ENCODE measurements at regions not wholly inside any gene's neighbourhood (a gene's known extent, or its start where the extent isn't known, plus 50 kb on each side); places are given as distances from the start of the nearest gene placed in this dataset.

DNA sequence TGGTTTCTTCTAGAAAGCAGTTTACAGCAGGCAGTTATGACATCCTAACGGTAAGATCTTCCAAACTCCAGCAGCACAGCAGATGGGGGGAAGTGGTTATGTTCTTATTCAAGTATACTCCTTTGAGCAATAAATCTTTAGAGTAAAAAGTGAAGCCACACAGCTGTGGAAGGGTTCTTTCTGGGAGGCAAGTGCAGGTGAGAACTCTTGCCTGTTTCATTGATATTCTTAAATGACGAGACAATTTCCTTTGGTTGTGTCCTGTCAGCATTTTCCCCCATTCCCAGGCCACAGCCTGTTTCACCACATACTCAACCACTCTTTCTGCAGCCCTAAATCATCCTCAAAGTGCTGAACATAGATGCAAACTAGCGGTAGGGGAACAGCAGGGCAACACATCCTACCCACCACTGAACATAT, 207.3 kb upstream of the MTNR1B start:
- no peak for DNase-seq (ENCODE audit: low spot score)

GRCh38 chr11:92763336-92763735, 206.1 kb upstream of the MTNR1B start:
- DNase-seq (ENCODE audit: low spot score), result no peak

GRCh38 chr11:92764128-92764527, 205.3 kb upstream of the MTNR1B start:
- DNase-seq (ENCODE audit: low spot score), result no peak

DNA sequence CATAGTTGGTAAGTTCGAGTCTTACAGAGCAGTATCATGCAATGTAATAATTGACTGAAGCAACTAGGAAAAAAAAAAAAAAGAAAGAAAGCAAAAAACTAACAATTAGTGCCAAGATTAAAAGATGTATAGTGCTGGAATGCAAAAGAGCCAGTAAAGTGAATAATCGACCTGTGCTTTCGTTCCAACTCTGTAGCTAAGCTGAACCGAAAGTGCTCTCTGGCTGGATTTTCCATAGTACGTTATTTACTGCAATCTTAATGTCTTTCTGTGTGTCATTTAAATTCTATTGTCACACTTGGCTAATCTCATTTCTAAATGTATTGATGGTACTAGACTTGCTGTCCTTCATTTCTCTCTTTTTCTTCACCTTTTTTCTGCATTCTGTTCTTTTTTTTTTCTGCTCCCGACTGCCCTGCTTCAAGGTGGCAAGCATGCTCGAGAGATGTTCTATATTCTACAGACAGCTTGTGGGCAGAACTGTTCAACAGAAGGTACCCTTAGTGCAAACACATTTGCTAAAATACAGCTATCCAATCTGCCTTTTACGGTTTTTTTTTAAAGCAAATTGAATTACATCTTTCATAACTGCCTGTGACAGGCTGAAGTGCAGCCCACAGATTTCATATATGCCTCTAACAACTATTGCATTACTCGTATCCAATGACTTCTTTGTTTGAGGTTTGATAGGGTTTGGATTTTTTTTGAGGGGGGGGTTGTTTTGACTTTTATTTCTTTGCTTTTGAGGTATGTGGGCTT, 204.2 kb upstream of the MTNR1B start:
- DNase-seq (ENCODE audit: low spot score), result no peak

- no peak for DNase-seq (ENCODE audit: low spot score)
These were observed 203.5 kb upstream of the MTNR1B start for GRCh38 chr11:92765965-92766371.

GRCh38 chr11:92766698-92767097, 202.8 kb upstream of the MTNR1B start:
- DNase-seq (ENCODE audit: low spot score), result no peak

DNA sequence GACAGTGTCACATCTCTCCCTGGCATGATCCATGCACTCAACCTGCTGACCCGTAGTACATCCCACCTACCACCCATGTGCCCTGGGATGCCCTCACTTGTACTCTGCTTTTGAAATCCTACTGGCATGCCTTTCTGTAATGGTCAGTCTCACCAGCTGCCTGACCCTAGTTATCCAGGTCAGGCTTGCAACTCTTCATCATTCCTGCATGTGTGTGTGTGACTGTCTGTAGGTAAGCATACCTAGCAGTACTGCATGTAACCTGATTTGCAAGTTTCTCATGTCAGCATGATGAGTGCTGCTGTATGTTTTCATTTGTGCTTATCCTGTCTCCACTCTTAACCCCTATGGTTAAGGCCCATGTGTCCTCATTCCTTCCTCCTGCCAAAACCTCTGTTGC, 202.0 kb upstream of the MTNR1B start:
- DNase-seq (ENCODE audit: low spot score), result no peak

DNA sequence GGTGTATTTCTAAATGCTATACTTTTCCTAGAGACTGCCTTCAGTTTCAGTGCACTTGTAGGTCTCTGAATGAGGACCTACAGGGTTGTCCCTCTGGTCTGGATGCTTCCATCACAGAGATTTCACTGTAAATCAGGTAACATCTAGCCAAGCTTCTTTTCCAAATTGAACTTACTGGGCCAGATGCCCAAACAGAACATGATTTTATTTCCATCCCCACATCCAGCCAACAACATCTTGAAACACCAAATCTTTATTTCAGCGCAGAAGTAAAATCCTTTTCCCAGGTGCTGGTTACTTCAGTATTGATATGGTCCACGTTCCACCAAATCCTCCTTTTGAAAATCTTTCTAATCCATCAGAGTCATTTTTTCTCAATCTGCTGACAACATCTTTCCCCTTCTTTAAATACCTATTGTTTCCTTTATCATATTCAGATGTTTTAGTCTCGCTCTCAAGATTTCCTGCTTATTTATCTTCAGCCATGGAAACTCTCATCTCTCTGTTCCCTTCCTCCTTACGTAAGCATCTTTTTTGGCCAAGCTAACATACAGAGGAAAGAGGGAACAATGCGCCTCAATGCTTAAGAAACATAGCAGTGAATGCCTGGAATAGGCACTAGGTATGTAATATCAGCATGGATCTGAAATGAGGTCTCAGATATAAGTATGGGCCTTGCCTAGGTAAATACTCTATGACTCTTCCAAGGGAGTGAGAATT, 201.2 kb upstream of the MTNR1B start:
- no peak for DNase-seq (ENCODE audit: low spot score)

DNA sequence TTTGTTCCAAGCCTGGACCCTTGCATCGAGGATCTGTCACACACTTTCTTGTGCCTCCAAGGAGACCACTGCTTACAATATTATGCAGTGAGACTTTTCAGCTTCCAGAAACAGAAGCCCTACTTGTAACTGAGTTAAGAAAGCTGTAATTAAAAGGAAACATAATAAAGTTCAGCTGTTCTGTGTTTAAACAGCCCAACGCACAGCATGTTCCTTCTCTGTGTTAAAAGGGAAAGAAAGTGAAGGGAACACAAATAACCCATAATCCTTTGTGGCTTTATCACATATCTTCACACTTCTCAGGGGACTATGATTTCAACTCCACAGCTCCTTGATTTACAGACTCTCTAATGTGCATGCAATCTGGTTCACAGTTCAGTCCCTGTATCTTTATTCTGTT, 200.3 kb upstream of the MTNR1B start:
- DNase-seq (ENCODE audit: low spot score), result no peak

DNA sequence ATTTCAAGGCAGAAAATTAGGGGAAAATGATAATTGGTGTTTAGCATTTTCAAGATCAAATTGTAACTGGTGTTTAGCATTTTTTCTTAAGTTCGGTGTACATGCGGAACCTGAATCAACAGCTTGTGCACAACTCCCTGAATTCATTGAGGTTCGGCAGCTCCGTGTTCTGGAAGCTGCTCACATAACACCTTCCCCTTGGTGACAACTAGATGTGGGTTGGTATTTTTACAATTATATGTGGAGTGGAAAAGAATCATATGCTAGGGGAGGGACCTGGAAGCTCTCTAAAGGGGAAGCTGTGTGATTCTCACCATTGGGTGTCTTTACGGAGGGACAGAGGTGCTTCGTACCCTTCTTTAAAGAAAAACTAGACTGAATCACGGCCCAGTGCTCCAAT, 199.0 kb upstream of the MTNR1B start:
- no peak for DNase-seq (ENCODE audit: low spot score)

DNA sequence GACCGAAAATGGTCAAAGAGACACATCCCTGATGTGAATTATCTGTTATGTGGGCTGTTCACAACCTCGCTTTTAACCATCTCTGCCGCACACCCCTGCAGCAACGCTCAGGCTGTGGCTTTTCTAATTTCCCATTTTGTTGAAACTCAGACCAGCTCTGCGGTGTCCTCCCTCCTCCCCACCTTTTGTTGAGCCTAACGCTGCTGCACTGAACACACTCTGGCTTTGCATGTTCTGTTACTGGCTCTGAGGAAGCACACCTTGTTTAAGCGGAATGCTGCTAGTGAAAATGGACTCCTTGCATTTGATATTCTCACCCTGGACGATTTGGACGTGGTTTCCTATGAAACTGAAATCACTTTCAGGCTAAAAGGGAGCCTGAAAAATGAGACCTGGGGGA, 198.5 kb upstream of the MTNR1B start:
- no peak for DNase-seq (ENCODE audit: low spot score)

DNA sequence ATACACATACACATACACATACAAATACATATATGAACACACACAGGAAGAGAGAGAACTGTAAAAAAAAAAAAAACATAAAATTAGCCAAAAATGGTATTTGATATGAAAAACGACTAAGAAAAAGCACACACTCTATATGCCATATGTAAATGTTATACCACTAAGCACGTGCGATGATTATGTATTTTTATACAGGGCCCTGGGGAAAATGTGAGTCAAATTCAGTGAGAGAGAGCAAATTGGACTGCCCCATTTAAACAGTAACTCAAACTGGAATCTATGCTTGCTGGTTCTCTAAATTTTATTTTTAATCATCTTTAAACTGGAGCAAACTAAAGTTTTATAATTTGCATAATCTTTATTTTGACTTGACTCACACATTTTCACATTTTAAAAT, 197.8 kb upstream of the MTNR1B start:
- DNase-seq (ENCODE audit: low spot score), result no peak

DNA sequence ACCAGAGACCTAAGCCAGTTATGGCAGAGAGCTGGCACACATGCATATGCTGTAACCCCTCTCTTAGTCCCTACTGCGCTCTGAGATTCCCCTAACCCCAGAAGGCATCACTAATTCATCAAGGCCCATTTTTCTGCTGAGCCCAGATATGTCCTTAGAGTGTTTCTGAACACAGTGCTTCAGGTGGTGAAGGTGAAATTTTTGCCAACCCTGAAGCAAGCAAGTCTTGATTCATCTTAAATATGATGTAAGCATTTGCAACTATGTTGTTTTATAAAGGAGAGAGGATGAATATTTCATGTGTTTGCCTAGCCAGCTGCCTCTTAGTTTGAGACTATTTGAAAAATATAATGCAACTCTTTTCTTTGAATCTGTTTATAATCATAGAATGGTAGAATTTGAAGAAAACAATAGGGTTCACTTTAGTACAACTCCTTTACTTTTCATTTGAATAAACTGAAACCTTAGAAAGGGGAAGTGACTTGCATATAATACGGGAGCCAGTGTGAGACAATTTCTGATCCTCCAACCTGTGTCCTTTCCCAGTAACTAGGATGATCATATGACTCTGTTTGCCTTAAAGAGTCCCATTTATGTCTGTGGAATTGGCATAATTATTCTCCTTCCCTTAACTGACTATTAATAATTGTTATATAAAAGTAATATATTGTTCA, 194.3 kb upstream of the MTNR1B start:
- no peak for DNase-seq (ENCODE audit: low spot score)

- no peak for DNase-seq (ENCODE audit: low spot score)
These were observed 192.8 kb upstream of the MTNR1B start for GRCh38 chr11:92776676-92777075.

GRCh38 chr11:92779746-92780145, 189.7 kb upstream of the MTNR1B start:
- no peak for DNase-seq (ENCODE audit: low spot score)

DNA sequence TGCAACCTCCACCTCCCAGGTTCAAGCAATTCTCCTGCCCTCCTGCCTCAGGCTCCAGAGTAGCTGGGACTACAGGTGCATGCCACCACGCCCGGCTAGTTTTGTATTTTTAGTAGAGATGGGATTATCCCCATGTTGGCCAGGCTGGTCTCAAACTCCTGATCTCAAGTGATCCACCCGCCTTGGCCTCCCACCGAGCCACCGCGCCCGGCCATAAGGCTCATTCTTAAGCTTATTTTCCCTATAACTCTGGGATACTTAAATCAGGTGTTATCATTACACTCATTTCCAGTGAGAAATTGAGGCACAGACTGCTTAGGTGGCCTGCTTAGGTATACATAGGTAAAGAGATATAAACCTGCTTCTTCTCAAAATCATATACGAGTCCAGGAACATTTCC, 188.3 kb upstream of the MTNR1B start:
- DNase-seq (ENCODE audit: low spot score), result no peak

- DNase-seq (ENCODE audit: low spot score), result no peak
These were observed 186.6 kb upstream of the MTNR1B start for GRCh38 chr11:92782806-92783205.

GRCh38 chr11:92784331-92784730, 185.1 kb upstream of the MTNR1B start:
- DNase-seq (ENCODE audit: low spot score), result no peak

- no peak for DNase-seq (ENCODE audit: low spot score)
These were observed 181.8 kb upstream of the MTNR1B start for GRCh38 chr11:92787638-92788037.

GRCh38 chr11:92789761-92790160, 179.7 kb upstream of the MTNR1B start:
- no peak for DNase-seq (ENCODE audit: low spot score)

GRCh38 chr11:92790366-92790765, 179.1 kb upstream of the MTNR1B start:
- DNase-seq (ENCODE audit: low spot score), result no peak

DNA sequence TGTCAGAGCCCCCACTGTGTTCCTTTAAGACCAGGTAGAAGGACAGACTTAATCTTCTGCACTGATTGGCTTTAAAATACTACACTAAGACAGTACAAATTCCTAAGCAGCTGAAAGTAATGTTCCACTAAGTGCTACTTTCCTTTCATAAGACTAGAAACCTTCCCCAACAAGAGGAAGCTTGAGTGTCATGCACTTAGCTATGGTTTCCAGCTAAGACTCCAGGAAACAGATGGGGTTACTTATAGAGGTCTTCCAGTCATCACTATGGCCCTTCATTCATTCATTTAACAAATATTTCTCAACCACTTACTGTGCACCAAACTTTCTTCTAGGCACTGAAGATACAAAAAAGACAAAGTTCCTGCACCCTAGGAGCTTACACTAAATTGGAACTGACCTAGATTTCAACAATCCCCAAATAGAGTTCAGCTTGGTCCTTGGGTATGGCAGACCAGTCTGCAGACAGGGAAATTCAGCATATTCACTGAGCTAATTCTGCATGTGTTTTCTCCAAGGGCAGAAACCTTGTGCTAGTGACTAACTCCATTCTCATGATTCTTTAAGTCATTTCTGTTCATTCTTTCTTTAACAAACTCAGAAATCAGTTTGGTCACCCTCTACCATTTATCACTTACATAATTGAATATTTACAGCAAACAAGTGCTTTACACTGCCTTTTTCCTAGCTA, 178.4 kb upstream of the MTNR1B start:
- DNase-seq (ENCODE audit: low spot score), result no peak

- DNase-seq (ENCODE audit: low spot score), result no peak
These were observed 177.6 kb upstream of the MTNR1B start for GRCh38 chr11:92791886-92792285.

Measured in COLO829 (cell line).